Activated CD4-positive, alpha-beta T cell treated with anti-CD3 and anti-CD28 coated beads for 48 hours (primary cell): ENCODE measurements at regions not wholly inside any gene's neighbourhood (a gene's known extent, or its start where the extent isn't known, plus 50 kb on each side); places are given as distances from the start of the nearest gene placed in this dataset.

ENCODE experiments used
- DNase-seq: peaks from one replicate; pipeline ENCODE4 v3.0.0-alpha.2; 2020

GRCh38 chr2:59959944-59960343, 593.5 kb downstream of the BCL11A start:
- no peak for DNase-seq

GRCh38 chr2:59957504-59957903, 596.0 kb downstream of the BCL11A start:
- DNase-seq = no peak

GRCh38 chr2:59956981-59957380, 596.5 kb downstream of the BCL11A start:
- no peak for DNase-seq

- no peak for DNase-seq
Measured at GRCh38 chr2:59947917-59948541, 605.4 kb downstream of the BCL11A start.

GRCh38 chr2:59947209-59947608, 606.2 kb downstream of the BCL11A start:
- DNase-seq = no peak

GRCh38 chr2:59939236-59939635, 614.2 kb downstream of the BCL11A start:
- DNase-seq = no peak

- DNase-seq = no peak
Measured at GRCh38 chr2:59938181-59938580, 615.3 kb downstream of the BCL11A start.

- DNase-seq = no peak
Measured at GRCh38 chr2:59936048-59936447, 617.4 kb downstream of the BCL11A start.

GRCh38 chr2:59935005-59935404, 618.4 kb downstream of the BCL11A start:
- DNase-seq = no peak

- DNase-seq = no peak
Measured at GRCh38 chr2:59933948-59934347, 619.5 kb downstream of the BCL11A start.

- DNase-seq = no peak
Measured at GRCh38 chr2:59932341-59932740, 621.1 kb downstream of the BCL11A start.

GRCh38 chr2:59930430-59930829, 623.0 kb downstream of the BCL11A start:
- no peak for DNase-seq

- no peak for DNase-seq
Measured at GRCh38 chr2:59926731-59927130, 626.7 kb downstream of the BCL11A start.

- DNase-seq = no peak
Measured at GRCh38 chr2:59925321-59925720, 628.1 kb downstream of the BCL11A start.

- DNase-seq = no peak
Measured at GRCh38 chr2:59924346-59924745, 629.1 kb downstream of the BCL11A start.

- DNase-seq = no peak
Measured at GRCh38 chr2:59922450-59922849, 631.0 kb downstream of the BCL11A start.

GRCh38 chr2:59921743-59922142, 631.7 kb downstream of the BCL11A start:
- no peak for DNase-seq

GRCh38 chr2:59920961-59921360, 632.5 kb downstream of the BCL11A start:
- no peak for DNase-seq

- DNase-seq = no peak
Measured at GRCh38 chr2:59920307-59920706, 633.1 kb downstream of the BCL11A start.

- no peak for DNase-seq
Measured at GRCh38 chr2:59919579-59919978, 633.9 kb downstream of the BCL11A start.

- DNase-seq = no peak
Measured at GRCh38 chr2:59912042-59912441, 641.4 kb downstream of the BCL11A start.

GRCh38 chr2:59910166-59910565, 643.3 kb downstream of the BCL11A start:
- no peak for DNase-seq

GRCh38 chr2:59909147-59909546, 644.3 kb downstream of the BCL11A start:
- no peak for DNase-seq

GRCh38 chr2:59905731-59906130, 647.7 kb downstream of the BCL11A start:
- no peak for DNase-seq

GRCh38 chr2:59903994-59904544, 649.4 kb downstream of the BCL11A start:
- no peak for DNase-seq
